Erythroblast (primary cell): ENCODE measurements at regions not wholly inside any gene's neighbourhood (a gene's known extent, or its start where the extent isn't known, plus 50 kb on each side); places are given as distances from the start of the nearest gene placed in this dataset.
A peak's percentile ranks its signal among the peaks of the same experiment; 100 is the strongest.
"Not testable (repeated sequence)": the region's sequence is repeated elsewhere in the genome, so short reads cannot be mapped to it uniquely, and the experiment has no call there.

Experiments
- DNase-seq, 2 experiments: peaks; one replicate each; lab custom pipeline; 2025; lab: John Stamatoyannopoulos, UW
- GATA1 ChIP-seq: IDR thresholded peaks from 2 replicates; pipeline ENCODE4 v1.6.1; 2011; ENCODE audit warnings: low read depth, mild to moderate bottlenecking, control low read depth, low read length, moderate library complexity
- POLR2A ChIP-seq: IDR thresholded peaks from 2 replicates; pipeline ENCODE4 v1.6.1; 2011; ENCODE audit warnings: mild to moderate bottlenecking, low read length

DNA sequence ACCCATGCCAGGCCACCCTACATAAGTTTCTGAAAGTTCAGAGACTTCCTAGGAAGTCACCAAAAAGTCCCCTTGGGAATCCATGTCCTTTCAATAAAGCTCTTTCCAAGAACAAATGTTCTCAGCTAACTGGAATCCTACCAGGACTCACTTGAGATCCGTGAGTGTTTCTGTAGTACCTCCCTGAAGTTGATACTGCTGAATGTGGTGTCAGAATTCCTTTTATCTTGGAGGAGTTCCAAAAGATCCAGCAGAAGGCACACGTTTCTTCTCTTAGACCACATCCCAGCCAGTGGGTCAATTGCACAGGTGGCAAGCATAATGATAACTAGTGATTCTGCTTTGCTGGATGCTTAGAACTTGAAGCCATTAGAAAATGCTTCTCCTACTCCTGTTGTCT, 689.7 kb upstream of the IGFBP3 start:
- DNase-seq: no peak
- TF ChIP-seq GATA1 (no peak), POLR2A (no peak)

DNA sequence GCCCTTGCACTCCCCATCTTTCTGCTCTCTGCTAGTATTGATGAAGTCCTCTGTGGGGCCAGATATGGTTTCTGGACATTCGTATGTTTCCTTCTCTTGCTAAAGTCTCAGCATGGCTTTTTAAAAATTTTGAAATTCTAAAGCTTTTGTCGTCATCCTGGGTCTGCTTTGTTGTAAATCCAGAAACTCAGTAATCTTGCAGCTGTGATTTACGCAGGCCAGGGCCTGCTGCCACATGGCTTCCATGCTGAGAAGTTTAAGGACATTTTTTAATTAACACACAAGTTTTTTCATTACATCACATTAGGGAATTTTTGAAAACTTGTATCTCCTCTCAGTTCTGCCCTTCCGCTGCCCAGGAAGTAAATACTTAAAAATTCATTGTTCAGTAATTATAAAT, 686.1 kb upstream of the IGFBP3 start:
- TF ChIP-seq GATA1: no peak
- TF ChIP-seq POLR2A: no peak
- DNase-seq: no peak

- no peak for DNase-seq
- no peak for TF ChIP-seq POLR2A
- no peak for TF ChIP-seq GATA1
Observed at GRCh38 chr7:46606761-46607160, 685.7 kb upstream of the IGFBP3 start.

DNA sequence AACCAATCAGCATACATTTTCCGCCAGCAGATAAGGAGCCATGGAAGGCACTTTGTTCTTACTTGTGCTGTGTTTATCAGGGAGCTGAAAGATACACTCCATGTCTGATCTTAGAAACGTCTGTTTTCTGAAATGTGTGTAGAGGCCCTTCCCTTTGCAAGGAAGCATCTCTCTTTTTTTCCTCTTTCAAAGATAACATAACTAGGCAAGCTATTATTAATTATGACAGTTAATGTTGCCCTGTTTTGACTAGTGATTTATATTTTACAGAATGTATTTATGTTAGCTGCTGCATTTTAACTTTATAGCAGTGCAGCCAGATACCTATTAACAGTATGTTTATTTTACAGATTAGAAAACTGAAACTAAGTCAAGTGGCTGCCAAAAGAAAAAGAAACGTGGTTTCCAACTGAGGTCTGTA, 683.2 kb upstream of the IGFBP3 start:
- TF ChIP-seq POLR2A (no peak), GATA1 (no peak)
- peak in 1 of 2 experiments; percentile 31 for DNase-seq

GRCh38 chr7:46603780-46604179, 682.7 kb upstream of the IGFBP3 start:
- TF ChIP-seq POLR2A (no peak), GATA1 (no peak)
- DNase-seq: no peak

- TF ChIP-seq POLR2A (no peak), GATA1 (no peak)
- DNase-seq: no peak
Observed at GRCh38 chr7:46603296-46603752, 682.3 kb upstream of the IGFBP3 start.

DNA sequence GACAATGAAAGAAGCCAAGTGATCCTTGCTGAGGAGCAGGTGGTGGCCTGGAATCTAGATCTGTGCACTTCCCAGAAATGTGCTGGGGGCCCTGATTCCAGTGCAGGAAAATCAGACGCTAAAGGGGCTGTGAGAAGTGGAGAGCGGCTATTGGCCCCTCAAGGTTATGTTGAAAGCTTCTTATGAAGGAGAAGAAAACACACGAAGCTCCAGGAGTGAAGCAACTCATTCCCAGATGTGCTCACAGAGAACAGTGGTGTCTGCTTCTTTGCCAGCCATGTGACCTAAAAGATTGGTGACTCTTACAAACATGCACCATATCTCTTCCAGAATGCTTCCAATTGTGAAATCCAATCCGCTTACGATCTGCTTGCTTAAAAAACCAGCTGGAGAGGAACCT, 679.3 kb upstream of the IGFBP3 start:
- DNase-seq: no peak
- TF ChIP-seq POLR2A (no peak), GATA1 (no peak)

- not testable (repeated sequence) for DNase-seq
Observed at GRCh38 chr7:46594831-46595230, 673.8 kb upstream of the IGFBP3 start.

GRCh38 chr7:46590918-46591905, 670.1 kb upstream of the IGFBP3 start:
- DNase-seq: not testable (repeated sequence)

GRCh38 chr7:46589286-46589685, 668.2 kb upstream of the IGFBP3 start:
- TF ChIP-seq POLR2A: no peak
- no peak for TF ChIP-seq GATA1
- no peak for DNase-seq

DNA sequence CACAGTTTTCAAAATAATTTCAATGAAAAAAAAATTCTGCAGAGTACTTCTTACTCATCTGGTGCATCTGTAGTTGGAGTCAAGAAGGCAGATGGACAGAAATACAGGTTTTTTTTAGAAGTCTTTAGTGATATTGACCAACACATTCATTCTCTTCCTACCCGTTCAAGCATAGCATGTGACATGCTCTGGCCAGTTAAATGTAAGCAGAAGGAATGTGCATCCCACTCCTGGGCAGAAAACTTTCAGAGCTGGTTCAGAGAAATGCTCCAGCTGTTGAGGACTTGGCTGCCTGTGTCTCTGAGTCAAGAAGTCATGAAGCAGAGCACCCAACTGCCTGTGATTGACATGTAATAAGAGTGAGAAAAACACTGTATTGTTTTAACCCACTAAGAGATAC, 665.3 kb upstream of the IGFBP3 start:
- no peak for TF ChIP-seq GATA1
- no peak for TF ChIP-seq POLR2A
- DNase-seq: no peak

DNA sequence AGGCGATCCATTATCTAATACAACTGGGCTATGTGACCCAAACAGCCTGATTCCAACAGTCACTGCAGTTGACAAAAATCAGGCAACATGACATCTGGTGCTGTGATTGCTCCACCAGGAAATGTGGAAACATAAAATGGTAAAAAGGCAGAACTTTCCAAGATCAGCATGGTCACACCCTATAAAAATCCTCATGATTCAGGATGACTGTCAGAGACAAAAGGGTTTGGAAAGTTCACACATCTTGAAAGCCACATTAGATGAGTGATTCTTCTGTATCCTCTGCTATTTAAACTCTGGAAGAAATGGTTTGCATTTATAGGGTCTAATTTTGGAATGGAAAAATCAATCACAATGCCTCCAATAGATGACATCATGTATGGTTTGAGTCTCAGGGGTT, 662.6 kb upstream of the IGFBP3 start:
- TF ChIP-seq GATA1 (no peak), POLR2A (no peak)
- DNase-seq: no peak

- TF ChIP-seq GATA1: no peak
- TF ChIP-seq POLR2A: no peak
- no peak for DNase-seq
Observed at GRCh38 chr7:46581268-46581667, 660.2 kb upstream of the IGFBP3 start.

GRCh38 chr7:46580766-46581165, 659.7 kb upstream of the IGFBP3 start:
- TF ChIP-seq GATA1: no peak
- TF ChIP-seq POLR2A: no peak
- no peak for DNase-seq

- no peak for TF ChIP-seq GATA1
- no peak for TF ChIP-seq POLR2A
Observed at GRCh38 chr7:46577394-46577793, 656.3 kb upstream of the IGFBP3 start.

More at GRCh38 chr7:46577394-46577793, 656.3 kb upstream of the IGFBP3 start:
- no peak for DNase-seq
